ENCODE measurements at regions not wholly inside any gene's neighbourhood (a gene's known extent, or its start where the extent isn't known, plus 50 kb on each side); places are given as distances from the start of the nearest gene placed in this dataset.

GRCh38 chr13:76724421-76724820, 161.8 kb downstream of the KCTD12 start:
- no peak overlapping the region for H3K27ac ChIP-seq (ENCODE audit: low read depth, low read length)
- no peak overlapping the region for H3K4me3 ChIP-seq (ENCODE audit: low read depth in 1 of 2, low read length in 2 of 2)
- no peak overlapping the region for H3K9ac ChIP-seq (ENCODE audit: low read length)
- no peaks in the 10 kb centered on the region for H3K9me3 ChIP-seq (ENCODE audit: low read length)
- no peaks in the 10 kb centered on the region for H3K27me3 ChIP-seq (ENCODE audit: control insufficient read depth in 1 of 2, insufficient read depth in 2 of 2, low read length in 2 of 2)
- H3K4me1 ChIP-seq (ENCODE audit: insufficient read depth, low read length): no peaks in the 10 kb centered on the region
- H3K36me3 ChIP-seq (ENCODE audit: insufficient read depth, low read length): no peaks in the 10 kb centered on the region

- H3K36me3 ChIP-seq (ENCODE audit: insufficient read depth, low read length): no peaks in the 10 kb centered on the region
- no peak overlapping the region for H3K4me3 ChIP-seq (ENCODE audit: low read depth in 1 of 2, low read length in 2 of 2)
- H3K9me3 ChIP-seq (ENCODE audit: low read length): no peaks in the 10 kb centered on the region
- H3K9ac ChIP-seq (ENCODE audit: low read length): no peak overlapping the region
- no peaks in the 10 kb centered on the region for H3K4me1 ChIP-seq (ENCODE audit: insufficient read depth, low read length)
- H3K27ac ChIP-seq (ENCODE audit: low read depth, low read length): no peak overlapping the region
- H3K27me3 ChIP-seq (ENCODE audit: control insufficient read depth in 1 of 2, insufficient read depth in 2 of 2, low read length in 2 of 2): no peaks in the 10 kb centered on the region
Measured at GRCh38 chr13:76723551-76724232, 162.5 kb downstream of the KCTD12 start.

- Histone ChIP-seq H3K27ac (ENCODE audit: low read depth, low read length) (no peak overlapping the region), H3K9ac (ENCODE audit: low read length) (no peak overlapping the region), H3K4me3 (ENCODE audit: low read depth in 1 of 2, low read length in 2 of 2) (no peak overlapping the region), H3K36me3 (ENCODE audit: insufficient read depth, low read length) (no peaks in the 10 kb centered on the region), H3K4me1 (ENCODE audit: insufficient read depth, low read length) (no peaks in the 10 kb centered on the region), H3K9me3 (ENCODE audit: low read length) (no peaks in the 10 kb centered on the region), H3K27me3 (ENCODE audit: control insufficient read depth in 1 of 2, insufficient read depth in 2 of 2, low read length in 2 of 2) (no peaks in the 10 kb centered on the region)
Measured at GRCh38 chr13:76722782-76723181, 163.4 kb downstream of the KCTD12 start.

- no peaks in the 10 kb centered on the region for H3K9me3 ChIP-seq (ENCODE audit: low read length)
- H3K9ac ChIP-seq (ENCODE audit: low read length): no peak overlapping the region
- H3K27ac ChIP-seq (ENCODE audit: low read depth, low read length): no peak overlapping the region
- no peak overlapping the region for H3K4me3 ChIP-seq (ENCODE audit: low read depth in 1 of 2, low read length in 2 of 2)
- H3K27me3 ChIP-seq (ENCODE audit: control insufficient read depth in 1 of 2, insufficient read depth in 2 of 2, low read length in 2 of 2): no peaks in the 10 kb centered on the region
- H3K4me1 ChIP-seq (ENCODE audit: insufficient read depth, low read length): no peaks in the 10 kb centered on the region
- H3K36me3 ChIP-seq (ENCODE audit: insufficient read depth, low read length): no peaks in the 10 kb centered on the region
Measured at GRCh38 chr13:76720821-76721220, 165.4 kb downstream of the KCTD12 start.

GRCh38 chr13:76720416-76720815, 165.8 kb downstream of the KCTD12 start:
- no peak overlapping the region for H3K4me3 ChIP-seq (ENCODE audit: low read depth in 1 of 2, low read length in 2 of 2)
- H3K27me3 ChIP-seq (ENCODE audit: control insufficient read depth in 1 of 2, insufficient read depth in 2 of 2, low read length in 2 of 2): no peaks in the 10 kb centered on the region
- H3K9ac ChIP-seq (ENCODE audit: low read length): no peak overlapping the region
- H3K9me3 ChIP-seq (ENCODE audit: low read length): no peaks in the 10 kb centered on the region
- no peaks in the 10 kb centered on the region for H3K4me1 ChIP-seq (ENCODE audit: insufficient read depth, low read length)
- no peak overlapping the region for H3K27ac ChIP-seq (ENCODE audit: low read depth, low read length)
- H3K36me3 ChIP-seq (ENCODE audit: insufficient read depth, low read length): no peaks in the 10 kb centered on the region

GRCh38 chr13:76719955-76720354, 166.2 kb downstream of the KCTD12 start:
- Histone ChIP-seq H3K9ac (ENCODE audit: low read length) (no peak overlapping the region), H3K4me3 (ENCODE audit: low read depth in 1 of 2, low read length in 2 of 2) (no peak overlapping the region), H3K27ac (ENCODE audit: low read depth, low read length) (no peak overlapping the region), H3K27me3 (ENCODE audit: control insufficient read depth in 1 of 2, insufficient read depth in 2 of 2, low read length in 2 of 2) (no peaks in the 10 kb centered on the region), H3K36me3 (ENCODE audit: insufficient read depth, low read length) (no peaks in the 10 kb centered on the region), H3K9me3 (ENCODE audit: low read length) (no peaks in the 10 kb centered on the region), H3K4me1 (ENCODE audit: insufficient read depth, low read length) (no peaks in the 10 kb centered on the region)

- Histone ChIP-seq H3K36me3 (ENCODE audit: insufficient read depth, low read length) (no peaks in the 10 kb centered on the region), H3K27ac (ENCODE audit: low read depth, low read length) (no peak overlapping the region), H3K9ac (ENCODE audit: low read length) (no peak overlapping the region), H3K4me1 (ENCODE audit: insufficient read depth, low read length) (peaks cover 3% of the 10 kb centered on the region), H3K27me3 (ENCODE audit: control insufficient read depth in 1 of 2, insufficient read depth in 2 of 2, low read length in 2 of 2) (no peaks in the 10 kb centered on the region), H3K4me3 (ENCODE audit: low read depth in 1 of 2, low read length in 2 of 2) (no peak overlapping the region), H3K9me3 (ENCODE audit: low read length) (no peaks in the 10 kb centered on the region)
Measured at GRCh38 chr13:76717092-76717491, 169.1 kb downstream of the KCTD12 start.

- H3K4me1 ChIP-seq (ENCODE audit: insufficient read depth, low read length): peaks cover 17% of the 10 kb centered on the region
- no peaks in the 10 kb centered on the region for H3K9me3 ChIP-seq (ENCODE audit: low read length)
- H3K4me3 ChIP-seq (ENCODE audit: low read depth in 1 of 2, low read length in 2 of 2): no peak overlapping the region
- H3K36me3 ChIP-seq (ENCODE audit: insufficient read depth, low read length): no peaks in the 10 kb centered on the region
- H3K27me3 ChIP-seq (ENCODE audit: control insufficient read depth in 1 of 2, insufficient read depth in 2 of 2, low read length in 2 of 2): no peaks in the 10 kb centered on the region
- H3K9ac ChIP-seq (ENCODE audit: low read length): no peak overlapping the region
- H3K27ac ChIP-seq (ENCODE audit: low read depth, low read length): no peak overlapping the region
Measured at GRCh38 chr13:76715621-76716020, 170.6 kb downstream of the KCTD12 start.

- no peaks in the 10 kb centered on the region for H3K27me3 ChIP-seq (ENCODE audit: control insufficient read depth in 1 of 2, insufficient read depth in 2 of 2, low read length in 2 of 2)
- H3K36me3 ChIP-seq (ENCODE audit: insufficient read depth, low read length): no peaks in the 10 kb centered on the region
- peaks cover 18% of the 10 kb centered on the region for H3K4me1 ChIP-seq (ENCODE audit: insufficient read depth, low read length)
- no peak overlapping the region for H3K27ac ChIP-seq (ENCODE audit: low read depth, low read length)
- H3K9ac ChIP-seq (ENCODE audit: low read length): no peak overlapping the region
- no peak overlapping the region for H3K4me3 ChIP-seq (ENCODE audit: low read depth in 1 of 2, low read length in 2 of 2)
- no peaks in the 10 kb centered on the region for H3K9me3 ChIP-seq (ENCODE audit: low read length)
Measured at GRCh38 chr13:76715075-76715474, 171.1 kb downstream of the KCTD12 start.

GRCh38 chr13:76713280-76713679, 172.9 kb downstream of the KCTD12 start:
- Histone ChIP-seq H3K27ac (ENCODE audit: low read depth, low read length) (no peak overlapping the region), H3K9ac (ENCODE audit: low read length) (no peak overlapping the region), H3K36me3 (ENCODE audit: insufficient read depth, low read length) (no peaks in the 10 kb centered on the region), H3K4me1 (ENCODE audit: insufficient read depth, low read length) (peaks cover 23% of the 10 kb centered on the region), H3K27me3 (ENCODE audit: control insufficient read depth in 1 of 2, insufficient read depth in 2 of 2, low read length in 2 of 2) (no peaks in the 10 kb centered on the region), H3K4me3 (ENCODE audit: low read depth in 1 of 2, low read length in 2 of 2) (no peak overlapping the region), H3K9me3 (ENCODE audit: low read length) (no peaks in the 10 kb centered on the region)

- Histone ChIP-seq H3K9me3 (ENCODE audit: low read length) (no peaks in the 10 kb centered on the region), H3K27me3 (ENCODE audit: control insufficient read depth in 1 of 2, insufficient read depth in 2 of 2, low read length in 2 of 2) (no peaks in the 10 kb centered on the region), H3K36me3 (ENCODE audit: insufficient read depth, low read length) (no peaks in the 10 kb centered on the region), H3K27ac (ENCODE audit: low read depth, low read length) (no peak overlapping the region), H3K4me3 (ENCODE audit: low read depth in 1 of 2, low read length in 2 of 2) (no peak overlapping the region), H3K4me1 (ENCODE audit: insufficient read depth, low read length) (peaks cover 23% of the 10 kb centered on the region), H3K9ac (ENCODE audit: low read length) (no peak overlapping the region)
Measured at GRCh38 chr13:76711550-76712182, 174.5 kb downstream of the KCTD12 start.

GRCh38 chr13:76709851-76710250, 176.4 kb downstream of the KCTD12 start:
- no peak overlapping the region for H3K4me3 ChIP-seq (ENCODE audit: low read depth in 1 of 2, low read length in 2 of 2)
- no peaks in the 10 kb centered on the region for H3K27me3 ChIP-seq (ENCODE audit: control insufficient read depth in 1 of 2, insufficient read depth in 2 of 2, low read length in 2 of 2)
- H3K9me3 ChIP-seq (ENCODE audit: low read length): no peaks in the 10 kb centered on the region
- peaks cover 23% of the 10 kb centered on the region for H3K4me1 ChIP-seq (ENCODE audit: insufficient read depth, low read length)
- H3K9ac ChIP-seq (ENCODE audit: low read length): no peak overlapping the region
- H3K36me3 ChIP-seq (ENCODE audit: insufficient read depth, low read length): no peaks in the 10 kb centered on the region
- H3K27ac ChIP-seq (ENCODE audit: low read depth, low read length): no peak overlapping the region
